ENCODE measurements at regions not wholly inside any gene's neighbourhood (a gene's known extent, or its start where the extent isn't known, plus 50 kb on each side); places are given as distances from the start of the nearest gene placed in this dataset.
"Not testable (repeated sequence)": the region's sequence is repeated elsewhere in the genome, so short reads cannot be mapped to it uniquely, and the experiment has no call there.

- DNase-seq: no peak
Measured at GRCh38 chr1:67947114-67947513, 103.3 kb downstream of the DIRAS3 start.

GRCh38 chr1:67945733-67946374, 104.6 kb downstream of the DIRAS3 start:
- DNase-seq: no peak

GRCh38 chr1:67942274-67942673, 108.2 kb downstream of the DIRAS3 start:
- no peak for DNase-seq

GRCh38 chr1:67941746-67942145, 108.5 kb upstream of the GNG12 start:
- no peak for DNase-seq

- DNase-seq: no peak
Measured at GRCh38 chr1:67941155-67941554, 107.9 kb upstream of the GNG12 start.

GRCh38 chr1:67939942-67940341, 106.7 kb upstream of the GNG12 start:
- no peak for DNase-seq

- no peak for DNase-seq
Measured at GRCh38 chr1:67939186-67939743, 106.0 kb upstream of the GNG12 start.

- no peak for DNase-seq
Measured at GRCh38 chr1:67937651-67938050, 104.4 kb upstream of the GNG12 start.

GRCh38 chr1:67937010-67937409, 103.7 kb upstream of the GNG12 start:
- DNase-seq: no peak

- DNase-seq: no peak
Measured at GRCh38 chr1:67935560-67935959, 102.3 kb upstream of the GNG12 start.

- DNase-seq: no peak
Measured at GRCh38 chr1:67931198-67931597, 97.9 kb upstream of the GNG12 start.

- no peak for DNase-seq
Measured at GRCh38 chr1:67923074-67923473, 89.8 kb upstream of the GNG12 start.

- no peak for DNase-seq
Measured at GRCh38 chr1:67921725-67922489, 88.6 kb upstream of the GNG12 start.

- no peak for DNase-seq
Measured at GRCh38 chr1:67919274-67920072, 86.2 kb upstream of the GNG12 start.

- no peak for DNase-seq
Measured at GRCh38 chr1:67918067-67918466, 84.8 kb upstream of the GNG12 start.

GRCh38 chr1:67917006-67917405, 83.7 kb upstream of the GNG12 start:
- no peak for DNase-seq

- no peak for DNase-seq
Measured at GRCh38 chr1:67916140-67916886, 83.0 kb upstream of the GNG12 start.

GRCh38 chr1:67909776-67910175, 76.5 kb upstream of the GNG12 start:
- no peak for DNase-seq

- DNase-seq: no peak
Measured at GRCh38 chr1:67908250-67908936, 75.1 kb upstream of the GNG12 start.

- DNase-seq: not testable (repeated sequence)
Measured at GRCh38 chr1:67907467-67907866, 74.2 kb upstream of the GNG12 start.

GRCh38 chr1:67906015-67906414, 72.7 kb upstream of the GNG12 start:
- not testable (repeated sequence) for DNase-seq
